Naive thymus-derived CD4-positive, alpha-beta T cell (primary cell): ENCODE measurements at regions not wholly inside any gene's neighbourhood (a gene's known extent, or its start where the extent isn't known, plus 50 kb on each side); places are given as distances from the start of the nearest gene placed in this dataset.
A peak's percentile ranks its signal among the peaks of the same experiment; 100 is the strongest.

Source experiments
- ATAC-seq: fragments of 150-1000 bp; cut with Tn5 transposase; 2 replicates; pipeline ENCODE4 v1.10.0; 2021; ENCODE audit warnings: mild to moderate bottlenecking, moderate library complexity
- CTCF ChIA-PET: fragments of 350-600 bp; sonication (Branson Sonifier 250); formaldehyde crosslinking; loops from one replicate; lab custom pipeline; 2021; ENCODE audit warnings: antibody characterized with exemption; lab: Charles Lee
- POLR2A ChIA-PET: fragments of 350-600 bp; sonication (Branson Sonifier 250); formaldehyde crosslinking; loops from one replicate; lab custom pipeline; 2021; ENCODE audit warnings: antibody characterized with exemption, inconsistent platforms; lab: Charles Lee
- DNase-seq, 9 donors: peaks; one replicate each; pipeline versions ENCODE4 v3.0.0 to v3.0.0-alpha.2; 2020 to 2022; ENCODE audit warnings: mixed read lengths in 1 of 9
- H3K27ac ChIP-seq: one replicate; pipeline ENCODE4 v1.7.0; 2013; ENCODE audit warnings: mild to moderate bottlenecking, low read depth, low read length, moderate library complexity
- H3K27me3 ChIP-seq, 2 donors: one replicate each; pipeline ENCODE4 v1.7.0; 2013; ENCODE audit warnings: low read length in 2 of 2, mild to moderate bottlenecking in 2 of 2, moderate library complexity in 2 of 2; ENCODE audit not compliant: control insufficient read depth in 2 of 2, insufficient read depth in 2 of 2
- H3K36me3 ChIP-seq, 3 experiments: 1 replicate in 2 of 3; 2 replicates in 1 of 3; pipeline ENCODE4 v1.7.0; 2013; ENCODE audit warnings: low read length in 3 of 3, mild to moderate bottlenecking in 3 of 3, moderate library complexity in 1 of 3; ENCODE audit not compliant: insufficient read depth in 3 of 3, control insufficient read depth in 2 of 3
- H3K4me1 ChIP-seq, 2 donors: one replicate each; pipeline ENCODE4 v1.7.0; 2013; ENCODE audit warnings: low read length in 2 of 2, mild to moderate bottlenecking in 2 of 2, moderate library complexity in 1 of 2; ENCODE audit not compliant: control insufficient read depth in 2 of 2, insufficient read depth in 2 of 2
- H3K4me3 ChIP-seq: 2 replicates; pipeline ENCODE4 v1.7.0; 2013; ENCODE audit warnings: mild to moderate bottlenecking, low read length
- H3K9me3 ChIP-seq, 3 experiments: 1 replicate in 2 of 3; 2 replicates in 1 of 3; pipeline ENCODE4 v1.7.0; 2013; ENCODE audit warnings: low read length in 3 of 3; ENCODE audit not compliant: control insufficient read depth in 2 of 3
- H3K27ac Mint-ChIP-seq, 9 donors: one replicate each; pipeline ENCODE4 v1.8.0; 2020 to 2022; ENCODE audit warnings: mixed read lengths in 9 of 9, mild to moderate bottlenecking in 8 of 9, moderate library complexity in 5 of 9, inconsistent platforms in 2 of 9
- H3K27me3 Mint-ChIP-seq, 5 donors: one replicate each; pipeline ENCODE4 v1.8.0; 2021 to 2022; ENCODE audit warnings: mixed read lengths in 5 of 5, mild to moderate bottlenecking in 1 of 5
- H3K36me3 Mint-ChIP-seq, 5 donors: one replicate each; pipeline ENCODE4 v1.8.0; 2020 to 2022; ENCODE audit warnings: mixed read lengths in 5 of 5, mild to moderate bottlenecking in 3 of 5, inconsistent platforms in 1 of 5
- H3K4me1 Mint-ChIP-seq, 7 donors: one replicate each; pipeline ENCODE4 v1.8.0; 2020 to 2022; ENCODE audit warnings: mixed read lengths in 7 of 7, mild to moderate bottlenecking in 3 of 7, inconsistent platforms in 1 of 7
- H3K4me3 Mint-ChIP-seq, 10 donors: one replicate each; pipeline ENCODE4 v1.8.0; 2020 to 2022; ENCODE audit warnings: mild to moderate bottlenecking in 10 of 10, mixed read lengths in 10 of 10, moderate library complexity in 6 of 10, inconsistent platforms in 2 of 10
- H3K9me3 Mint-ChIP-seq, 11 donors: one replicate each; pipeline ENCODE4 v1.8.0; 2020 to 2022; ENCODE audit warnings: mixed read lengths in 11 of 11, mild to moderate bottlenecking in 4 of 11, inconsistent platforms in 1 of 11, moderate library complexity in 1 of 11
- intact Hi-C, 2 donors: fragments of 100-400 bp; cut with micrococcal nuclease; formaldehyde crosslinking; loops; one replicate each; pipeline ENCODE4 v1.15.1; 2023

DNA sequence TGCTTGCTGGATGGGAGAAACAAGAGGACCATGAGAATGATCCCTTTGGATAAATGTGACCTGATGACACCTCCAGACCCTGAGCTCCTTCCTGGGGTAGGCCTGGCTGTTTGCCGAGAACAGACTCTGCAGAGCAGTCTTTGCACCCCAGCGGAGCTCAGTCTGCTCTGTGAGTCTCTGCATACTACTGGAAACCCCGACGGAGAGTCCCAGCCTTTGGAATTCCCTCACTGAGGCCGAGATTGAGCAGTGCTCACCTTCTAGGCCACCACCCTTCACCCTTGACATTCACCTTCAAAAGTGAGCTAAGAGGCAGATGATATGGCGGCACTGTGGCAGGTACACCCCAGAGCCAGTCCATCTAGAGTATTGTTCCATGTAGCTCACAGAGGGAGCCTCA lies 172.2 kb upstream of the CDH13 start:
- Histone ChIP-seq H3K27ac (no peak overlapping the region), H3K9me3 (no peaks in the 10 kb centered on the region), H3K27me3 (peaks cover 0 to 3% of the 10 kb centered on the region in 2 donors), H3K36me3 (no peaks in the 10 kb centered on the region), H3K4me3 (no peak overlapping the region), H3K4me1 (peaks cover 0 to 24% of the 10 kb centered on the region in 2 donors)
- Mint-ChIP-seq H3K27ac (no peak overlapping the region), H3K27me3 (peaks cover 3 to 28% (median 5%) of the 10 kb centered on the region in 5 donors), H3K4me3 (no peak overlapping the region), H3K9me3 (peaks cover 0 to 4% (median 0%) of the 10 kb centered on the region in 11 donors), H3K4me1 (peaks cover 0 to 2% (median 0%) of the 10 kb centered on the region in 7 donors), H3K36me3 (no peaks in the 10 kb centered on the region)
- CTCF ChIA-PET, result no interaction called here
- ATAC-seq, result no peak
- POLR2A ChIA-PET, result no interaction called here
- intact Hi-C loops, result no loop called here
- DNase-seq, result no peak

DNA sequence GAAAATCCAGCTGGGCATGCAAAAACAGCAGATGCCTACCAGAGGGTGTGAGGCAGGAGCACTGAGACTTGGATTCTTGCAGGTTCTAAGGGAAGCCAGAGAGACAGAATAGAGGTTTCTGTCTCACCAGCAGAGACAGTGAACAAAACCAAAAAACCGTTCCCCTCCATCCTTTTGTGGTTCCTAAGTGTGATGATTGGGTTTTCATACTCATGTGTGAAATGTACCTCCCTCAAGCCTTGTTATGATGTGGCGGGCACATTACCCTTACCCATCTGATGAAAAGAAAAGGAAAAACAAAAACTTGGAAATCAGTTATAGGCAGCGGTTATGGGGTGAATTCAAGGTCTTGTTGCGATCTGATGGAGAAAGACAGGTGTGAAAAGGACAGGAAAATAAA lies 172.6 kb upstream of the CDH13 start:
- ATAC-seq, result no peak
- ChIA-PET CTCF (no interaction called here), POLR2A (no interaction called here)
- DNase-seq, result no peak
- Histone ChIP-seq H3K4me1 (peaks cover 0 to 24% of the 10 kb centered on the region in 2 donors), H3K9me3 (no peaks in the 10 kb centered on the region), H3K27me3 (peaks cover 0 to 3% of the 10 kb centered on the region in 2 donors), H3K4me3 (no peak overlapping the region), H3K27ac (no peak overlapping the region), H3K36me3 (no peaks in the 10 kb centered on the region)
- Mint-ChIP-seq H3K27me3 (peaks cover 3 to 28% (median 5%) of the 10 kb centered on the region in 5 donors), H3K36me3 (no peaks in the 10 kb centered on the region), H3K9me3 (peaks cover 0 to 6% (median 1%) of the 10 kb centered on the region in 11 donors), H3K4me3 (no peak overlapping the region), H3K4me1 (peaks cover 0 to 2% (median 0%) of the 10 kb centered on the region in 7 donors), H3K27ac (no peak overlapping the region)
- intact Hi-C loops, result no loop called here

DNA sequence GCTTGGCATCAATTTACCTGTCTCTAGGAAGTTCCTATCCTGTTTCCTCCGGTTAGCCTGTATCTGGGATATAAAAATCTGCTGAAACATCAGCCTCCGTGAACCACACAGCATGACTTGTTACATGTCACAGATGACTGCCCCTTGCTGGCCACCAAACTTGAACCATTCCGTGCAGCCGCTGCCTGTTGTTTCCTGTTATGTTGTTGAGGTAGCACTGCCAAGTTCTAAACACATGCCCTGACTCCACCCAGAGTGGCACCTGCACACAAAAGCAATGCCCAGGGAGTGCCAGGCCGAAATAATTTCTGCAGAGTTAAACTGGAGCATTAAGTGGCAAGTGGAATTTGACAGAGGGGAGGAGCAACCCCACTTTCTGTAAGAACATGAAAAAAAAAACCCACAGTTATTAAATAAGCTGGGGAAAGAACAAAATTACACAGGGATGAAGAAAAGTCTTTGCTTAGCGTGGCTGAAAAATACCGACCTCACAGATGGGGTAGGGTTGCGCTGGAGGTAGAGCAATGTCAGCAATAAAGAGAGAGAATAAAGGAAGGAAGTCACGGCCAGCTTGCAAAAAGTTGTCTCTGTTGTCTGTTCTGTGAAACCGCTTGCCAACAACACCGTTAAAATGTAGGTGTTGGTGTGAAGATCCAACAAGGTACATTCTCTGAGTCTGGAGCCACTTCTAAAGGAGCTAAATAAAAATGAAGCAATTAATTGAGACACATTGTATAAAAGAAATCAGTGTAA lies 174.6 kb upstream of the CDH13 start:
- CTCF ChIA-PET, result no interaction called here
- Mint-ChIP-seq H3K27me3 (peaks cover 0 to 20% (median 4%) of the 10 kb centered on the region in 5 donors), H3K4me1 (peaks cover 0 to 2% (median 0%) of the 10 kb centered on the region in 7 donors), H3K36me3 (no peaks in the 10 kb centered on the region), H3K4me3 (no peak overlapping the region), H3K27ac (no peak overlapping the region), H3K9me3 (peaks cover 0 to 9% (median 4%) of the 10 kb centered on the region in 11 donors)
- H3K27me3 ChIP-seq, result no peaks in the 10 kb centered on the region
- no peaks in the 10 kb centered on the region for H3K36me3 ChIP-seq
- DNase-seq (no peak), ATAC-seq (peak; percentile 57)
- H3K9me3 ChIP-seq, result no peaks in the 10 kb centered on the region
- POLR2A ChIA-PET, result no interaction called here
- H3K4me1 ChIP-seq, result peaks cover 0 to 24% of the 10 kb centered on the region in 2 donors
- intact Hi-C loops, result no loop called here
- no peak overlapping the region for H3K27ac ChIP-seq
- H3K4me3 ChIP-seq, result no peak overlapping the region

DNA sequence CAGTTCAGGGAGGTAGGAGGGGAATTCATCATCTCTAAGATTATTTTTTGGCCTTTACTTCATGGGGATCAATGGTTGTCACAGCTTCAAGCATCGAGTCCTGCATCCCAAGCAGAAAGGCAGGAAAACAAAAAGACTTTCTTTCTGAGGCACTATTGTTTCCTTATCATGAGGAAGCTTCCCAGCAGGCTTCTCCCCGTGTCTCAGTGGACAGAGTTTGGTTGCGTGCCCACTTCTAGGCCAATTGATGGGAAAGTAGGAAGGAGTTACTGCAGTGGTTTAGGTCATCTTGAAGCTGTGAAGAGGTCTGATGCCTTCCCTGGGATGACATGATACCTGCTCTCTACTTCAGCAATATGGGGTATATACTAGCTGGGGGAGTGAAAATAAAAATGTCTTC lies 175.3 kb upstream of the CDH13 start:
- Mint-ChIP-seq H3K27ac (no peak overlapping the region), H3K27me3 (peaks cover 0 to 17% (median 3%) of the 10 kb centered on the region in 5 donors), H3K36me3 (no peaks in the 10 kb centered on the region), H3K4me1 (peaks cover 0 to under 1% (median 0%) of the 10 kb centered on the region in 7 donors), H3K4me3 (no peak overlapping the region), H3K9me3 (peaks cover 0 to 11% (median 4%) of the 10 kb centered on the region in 11 donors)
- H3K9me3 ChIP-seq, result no peaks in the 10 kb centered on the region
- H3K27ac ChIP-seq, result no peak overlapping the region
- no peak for ATAC-seq
- peaks cover 0 to 20% of the 10 kb centered on the region in 2 donors for H3K4me1 ChIP-seq
- POLR2A ChIA-PET, result no interaction called here
- no peaks in the 10 kb centered on the region for H3K27me3 ChIP-seq
- intact Hi-C loops, result no loop called here
- no peak overlapping the region for H3K4me3 ChIP-seq
- H3K36me3 ChIP-seq, result no peaks in the 10 kb centered on the region
- CTCF ChIA-PET, result no interaction called here
- no peak for DNase-seq

DNA sequence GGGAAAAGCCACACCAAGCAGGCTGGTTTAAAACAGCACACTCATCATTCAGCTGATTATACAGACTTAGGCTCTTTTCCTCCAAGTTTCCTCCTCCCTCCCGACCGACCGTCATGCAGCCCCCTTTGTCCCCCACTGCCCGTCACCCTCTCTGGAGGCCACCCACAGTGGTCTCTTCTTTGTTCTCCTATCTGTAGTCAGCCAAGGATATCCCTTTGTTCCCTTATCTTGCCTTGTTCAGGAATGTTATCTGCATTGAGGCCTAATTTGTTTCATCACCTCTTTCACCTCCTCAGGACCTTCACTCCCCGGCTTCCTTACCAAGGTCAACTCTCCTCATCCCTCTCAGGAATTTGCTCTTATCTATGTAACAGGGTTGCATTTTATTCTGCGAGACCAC lies 186.4 kb upstream of the CDH13 start:
- no peaks in the 10 kb centered on the region for H3K4me1 ChIP-seq
- peaks cover 0 to 36% (median 20%) of the 10 kb centered on the region in 5 donors for H3K27me3 Mint-ChIP-seq
- no peaks in the 10 kb centered on the region for H3K4me1 Mint-ChIP-seq
- H3K4me3 Mint-ChIP-seq, result no peak overlapping the region
- no peak overlapping the region for H3K27ac ChIP-seq
- H3K27me3 ChIP-seq, result no peaks in the 10 kb centered on the region
- no peak overlapping the region for H3K4me3 ChIP-seq
- ATAC-seq, result no peak
- no peak for DNase-seq
- peaks cover 0 to 7% (median 0%) of the 10 kb centered on the region in 11 donors for H3K9me3 Mint-ChIP-seq
- POLR2A ChIA-PET, result no interaction called here
- intact Hi-C loops, result no loop called here
- H3K36me3 ChIP-seq, result no peaks in the 10 kb centered on the region
- H3K36me3 Mint-ChIP-seq, result no peaks in the 10 kb centered on the region
- no peak overlapping the region for H3K27ac Mint-ChIP-seq
- no peaks in the 10 kb centered on the region for H3K9me3 ChIP-seq
- CTCF ChIA-PET, result no interaction called here

DNA sequence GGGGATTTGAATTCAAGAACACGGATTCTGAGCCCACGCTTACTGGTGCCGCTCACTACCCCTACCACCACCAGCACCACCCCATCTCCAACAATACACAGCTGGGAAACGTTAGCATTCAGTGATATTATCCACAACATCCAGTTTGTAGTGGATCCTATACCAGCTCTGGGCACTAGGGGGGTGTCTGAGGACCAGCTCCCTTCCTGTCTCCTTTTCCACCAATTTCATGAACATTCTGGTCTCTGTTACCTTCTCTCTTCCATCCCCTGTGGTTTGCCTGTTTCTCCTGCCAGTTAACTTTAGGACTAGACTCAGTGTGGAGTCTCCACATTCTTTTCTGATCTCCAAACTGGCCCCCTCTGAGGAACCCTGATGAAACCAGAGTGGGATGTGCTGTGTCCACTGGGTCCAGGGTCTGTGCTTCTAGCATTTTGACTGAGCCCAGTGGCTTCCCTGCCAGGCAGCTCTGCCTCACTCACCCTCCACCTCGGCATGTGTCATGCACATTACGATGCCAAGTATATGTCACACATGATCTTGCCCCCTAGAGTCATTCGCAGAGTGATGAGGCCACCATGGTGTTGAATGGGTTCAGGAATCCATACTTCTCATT lies 187.0 kb upstream of the CDH13 start:
- H3K4me3 Mint-ChIP-seq, result no peak overlapping the region
- H3K4me3 ChIP-seq, result no peak overlapping the region
- intact Hi-C loops, result no loop called here
- no peak for DNase-seq
- peaks cover 0 to 36% (median 20%) of the 10 kb centered on the region in 5 donors for H3K27me3 Mint-ChIP-seq
- H3K9me3 ChIP-seq, result no peaks in the 10 kb centered on the region
- H3K27ac ChIP-seq, result no peak overlapping the region
- no peak for ATAC-seq
- H3K36me3 Mint-ChIP-seq, result no peaks in the 10 kb centered on the region
- H3K27me3 ChIP-seq, result no peaks in the 10 kb centered on the region
- peaks cover 0 to 7% (median 0%) of the 10 kb centered on the region in 11 donors for H3K9me3 Mint-ChIP-seq
- no peaks in the 10 kb centered on the region for H3K4me1 ChIP-seq
- no peak overlapping the region for H3K27ac Mint-ChIP-seq
- no peaks in the 10 kb centered on the region for H3K4me1 Mint-ChIP-seq
- ChIA-PET POLR2A (no interaction called here), CTCF (no interaction called here)
- H3K36me3 ChIP-seq, result no peaks in the 10 kb centered on the region
